ENCODE measurements at regions not wholly inside any gene's neighbourhood (a gene's known extent, or its start where the extent isn't known, plus 50 kb on each side); places are given as distances from the start of the nearest gene placed in this dataset.

- peaks cover 7% of the 10 kb centered on the region for H3K9me3 Mint-ChIP-seq
- Histone ChIP-seq H3K79me2 (ENCODE audit: low read depth) (no peaks in the 10 kb centered on the region), H3K9me3 (ENCODE audit: low read depth) (no peaks in the 10 kb centered on the region), H3K9ac (no peak overlapping the region), H3K4me3 (no peak overlapping the region), H3F3A (ENCODE audit: low read depth) (no peaks in the 10 kb centered on the region), H3K4me1 (no peaks in the 10 kb centered on the region), H3K36me3 (no peaks in the 10 kb centered on the region), H3K27ac (no peak overlapping the region), H3K4me2 (no peak overlapping the region), H3K27me3 (no peaks in the 10 kb centered on the region), H2AFZ (replicated peaks) (no peak overlapping the region), H4K20me1 (ENCODE audit: low read depth) (no peaks in the 10 kb centered on the region)
- H3K27me3 Mint-ChIP-seq (ENCODE audit: insufficient read depth, low read depth) = peaks cover 7% of the 10 kb centered on the region
- TF ChIP-seq EZH2phosphoT487 (IDR thresholded peaks at IDR 0.05) = no peak
- TF ChIP-seq EZH2 (IDR thresholded peaks at IDR 0.05) = no peak
- TF ChIP-seq, protein P1, sequence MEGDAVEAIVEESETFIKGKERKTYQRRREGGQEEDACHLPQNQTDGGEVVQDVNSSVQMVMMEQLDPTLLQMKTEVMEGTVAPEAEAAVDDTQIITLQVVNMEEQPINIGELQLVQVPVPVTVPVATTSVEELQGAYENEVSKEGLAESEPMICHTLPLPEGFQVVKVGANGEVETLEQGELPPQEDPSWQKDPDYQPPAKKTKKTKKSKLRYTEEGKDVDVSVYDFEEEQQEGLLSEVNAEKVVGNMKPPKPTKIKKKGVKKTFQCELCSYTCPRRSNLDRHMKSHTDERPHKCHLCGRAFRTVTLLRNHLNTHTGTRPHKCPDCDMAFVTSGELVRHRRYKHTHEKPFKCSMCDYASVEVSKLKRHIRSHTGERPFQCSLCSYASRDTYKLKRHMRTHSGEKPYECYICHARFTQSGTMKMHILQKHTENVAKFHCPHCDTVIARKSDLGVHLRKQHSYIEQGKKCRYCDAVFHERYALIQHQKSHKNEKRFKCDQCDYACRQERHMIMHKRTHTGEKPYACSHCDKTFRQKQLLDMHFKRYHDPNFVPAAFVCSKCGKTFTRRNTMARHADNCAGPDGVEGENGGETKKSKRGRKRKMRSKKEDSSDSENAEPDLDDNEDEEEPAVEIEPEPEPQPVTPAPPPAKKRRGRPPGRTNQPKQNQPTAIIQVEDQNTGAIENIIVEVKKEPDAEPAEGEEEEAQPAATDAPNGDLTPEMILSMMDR (IDR thresholded peaks at IDR 0.05) = no peak
- no peaks in the 10 kb centered on the region for H3K4me1 Mint-ChIP-seq
- DNase-seq (ENCODE audit: low spot score) = no peak
- no peaks in the 10 kb centered on the region for H3K36me3 Mint-ChIP-seq
- no peak overlapping the region for H3K4me3 Mint-ChIP-seq
- no peak overlapping the region for H3K27ac Mint-ChIP-seq
Measured at GRCh38 chr1:30153743-30154449, 569.5 kb downstream of the MATN1 start.

GRCh38 chr1:30151826-30152225, 571.6 kb downstream of the MATN1 start:
- H3K79me2 ChIP-seq (ENCODE audit: low read depth) = no peaks in the 10 kb centered on the region
- H3K9me3 Mint-ChIP-seq = peaks cover 7% of the 10 kb centered on the region

DNA sequence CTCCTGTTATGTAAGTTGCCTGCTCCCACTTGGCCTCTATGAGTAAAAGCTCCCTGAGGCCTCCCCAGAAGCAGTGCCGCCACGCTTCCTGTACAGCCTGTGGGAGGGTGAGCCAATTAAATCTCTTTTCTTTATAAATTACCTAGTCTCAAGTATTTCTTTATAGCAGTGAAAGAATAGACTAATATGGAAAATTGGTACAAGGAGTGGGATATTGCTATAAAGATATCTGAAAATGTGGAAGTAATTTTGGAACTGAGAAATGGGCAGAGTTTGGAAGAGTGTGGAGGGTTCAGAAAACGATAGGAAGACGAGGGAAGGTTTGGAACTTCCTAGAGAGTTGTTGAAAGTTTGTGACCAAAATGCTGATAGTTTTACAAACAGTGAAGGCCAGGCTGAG, 572.3 kb downstream of the MATN1 start:
- no peaks in the 10 kb centered on the region for H3K4me1 Mint-ChIP-seq
- peaks cover 9% of the 10 kb centered on the region for H3K27me3 Mint-ChIP-seq (ENCODE audit: insufficient read depth, low read depth)
- no peak overlapping the region for H3K27ac Mint-ChIP-seq
- Histone ChIP-seq H3K9me3 (ENCODE audit: low read depth) (no peaks in the 10 kb centered on the region), H3F3A (ENCODE audit: low read depth) (no peaks in the 10 kb centered on the region), H3K4me3 (no peak overlapping the region), H3K79me2 (ENCODE audit: low read depth) (no peaks in the 10 kb centered on the region), H3K4me1 (no peaks in the 10 kb centered on the region), H3K27ac (no peak overlapping the region), H2AFZ (replicated peaks) (no peak overlapping the region), H3K27me3 (no peaks in the 10 kb centered on the region), H3K36me3 (no peaks in the 10 kb centered on the region), H3K9ac (no peak overlapping the region), H4K20me1 (ENCODE audit: low read depth) (no peaks in the 10 kb centered on the region), H3K4me2 (no peak overlapping the region)
- no peak overlapping the region for H3K4me3 Mint-ChIP-seq
- H3K9me3 Mint-ChIP-seq = peaks cover 7% of the 10 kb centered on the region
- DNase-seq (ENCODE audit: low spot score) = no peak
- TF ChIP-seq, protein P1 (IDR thresholded peaks at IDR 0.05) = no peak
- TF ChIP-seq EZH2phosphoT487 (IDR thresholded peaks at IDR 0.05) = no peak
- no peaks in the 10 kb centered on the region for H3K36me3 Mint-ChIP-seq

More at GRCh38 chr1:30151826-30152225, 571.6 kb downstream of the MATN1 start:
- peaks cover 9% of the 10 kb centered on the region for H3K27me3 Mint-ChIP-seq (ENCODE audit: insufficient read depth, low read depth)
- H3K4me1 ChIP-seq = no peaks in the 10 kb centered on the region
- no peaks in the 10 kb centered on the region for H3K36me3 Mint-ChIP-seq
- TF ChIP-seq EZH2 (IDR thresholded peaks at IDR 0.05) = no peak
- TF ChIP-seq, protein P1 (IDR thresholded peaks at IDR 0.05) = no peak
- no peak for TF ChIP-seq EZH2phosphoT487 (IDR thresholded peaks at IDR 0.05)
- no peaks in the 10 kb centered on the region for H3K27me3 ChIP-seq
- H2AFZ ChIP-seq (replicated peaks) = no peak overlapping the region
- H3K4me3 Mint-ChIP-seq = no peak overlapping the region
- no peak for DNase-seq (ENCODE audit: low spot score)
- no peak overlapping the region for H3K4me3 ChIP-seq
- H3K9ac ChIP-seq = no peak overlapping the region
- H3K27ac ChIP-seq = no peak overlapping the region
- H3K9me3 ChIP-seq (ENCODE audit: low read depth) = no peaks in the 10 kb centered on the region
- no peaks in the 10 kb centered on the region for H3K4me1 Mint-ChIP-seq
- H4K20me1 ChIP-seq (ENCODE audit: low read depth) = no peaks in the 10 kb centered on the region
- H3K4me2 ChIP-seq = no peak overlapping the region
- H3K36me3 ChIP-seq = no peaks in the 10 kb centered on the region
- H3F3A ChIP-seq (ENCODE audit: low read depth) = no peaks in the 10 kb centered on the region
- H3K27ac Mint-ChIP-seq = no peak overlapping the region

Data from neural progenitor cell (in vitro differentiated cells).